ENCODE measurements at regions not wholly inside any gene's neighbourhood (a gene's known extent, or its start where the extent isn't known, plus 50 kb on each side); places are given as distances from the start of the nearest gene placed in this dataset.

DNA sequence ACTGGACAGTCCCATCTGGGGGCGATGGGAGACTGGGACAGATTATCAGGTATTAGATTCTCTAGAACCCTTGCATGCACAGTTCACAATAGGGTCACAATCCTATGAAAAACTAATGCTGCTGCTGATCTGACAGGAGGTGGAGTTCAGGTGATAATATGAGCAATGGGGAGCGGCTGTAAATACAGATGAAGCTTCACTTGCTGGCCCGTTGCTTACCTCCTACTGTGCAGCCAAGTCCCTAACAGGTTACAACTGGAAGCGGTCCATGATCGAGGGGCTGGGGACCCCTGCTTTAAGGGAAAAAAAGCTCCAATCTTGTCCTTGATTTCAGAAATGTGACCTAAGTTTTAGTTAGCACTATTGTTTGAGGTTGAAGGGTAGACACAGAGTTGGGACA lies 175.2 kb downstream of the ZNF330 start:
- intact Hi-C loops (cut with DNase I; ENCODE audit: low total_unique reads): no loop called here
- no peak overlapping the region for H3K4me3 ChIP-seq
- H3K4me1 ChIP-seq: no peaks in the 10 kb centered on the region
- no peaks in the 10 kb centered on the region for H3K36me3 ChIP-seq
- H3K27me3 ChIP-seq: no peaks in the 10 kb centered on the region
- H3K9me3 ChIP-seq: no peaks in the 10 kb centered on the region
- H3K27ac ChIP-seq: no peak overlapping the region
- ATAC-seq (no peak), DNase-seq (no peak)
- TF ChIP-seq POLR2A (IDR thresholded peaks at IDR 0.05) (no peak), CTCF (IDR thresholded peaks at IDR 0.05 in 4 of 5, conservative IDR thresholded peaks at IDR 0.05 in 1 of 5) (no peak)
- in situ Hi-C loops (cut with MboI; ENCODE audit: low sequenced_read_pairs in 4 of 4): no loop called here

GRCh38 chr4:141402712-141403111 lies 182.0 kb downstream of the ZNF330 start:
- no peak overlapping the region for H3K27ac ChIP-seq
- TF ChIP-seq POLR2A (IDR thresholded peaks at IDR 0.05): no peak
- no peak for TF ChIP-seq CTCF (IDR thresholded peaks at IDR 0.05 in 4 of 5, conservative IDR thresholded peaks at IDR 0.05 in 1 of 5)
- intact Hi-C loops (cut with DNase I; ENCODE audit: low total_unique reads): no loop called here
- H3K4me3 ChIP-seq: no peak overlapping the region
- H3K9me3 ChIP-seq: no peaks in the 10 kb centered on the region
- ATAC-seq (no peak), DNase-seq (no peak)
- no peaks in the 10 kb centered on the region for H3K36me3 ChIP-seq
- no peaks in the 10 kb centered on the region for H3K27me3 ChIP-seq
- in situ Hi-C loops (cut with MboI; ENCODE audit: low sequenced_read_pairs in 4 of 4): no loop called here
- no peaks in the 10 kb centered on the region for H3K4me1 ChIP-seq

DNA sequence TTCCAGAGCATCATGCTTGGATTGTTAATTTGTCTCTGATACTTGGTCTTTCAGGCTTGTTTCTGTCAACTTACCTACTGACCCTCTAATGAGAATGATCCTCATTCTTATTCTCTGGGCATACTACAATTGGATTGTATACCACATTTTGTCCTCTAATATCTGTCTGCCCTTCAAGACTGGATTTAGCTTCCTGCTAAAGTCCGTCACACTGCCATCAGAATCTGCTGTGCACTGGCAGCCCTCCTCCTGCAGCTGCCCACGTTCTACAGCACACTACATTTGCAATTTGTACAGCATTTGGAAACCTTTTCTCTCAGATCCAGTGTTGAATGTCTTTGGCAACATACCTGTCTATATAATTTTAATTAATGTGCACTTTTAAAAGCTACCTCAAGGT lies 183.1 kb downstream of the ZNF330 start:
- H3K36me3 ChIP-seq: no peaks in the 10 kb centered on the region
- intact Hi-C loops (cut with DNase I; ENCODE audit: low total_unique reads): no loop called here
- no peak for DNase-seq
- no peak overlapping the region for H3K4me3 ChIP-seq
- H3K27me3 ChIP-seq: no peaks in the 10 kb centered on the region
- no peaks in the 10 kb centered on the region for H3K4me1 ChIP-seq
- ATAC-seq: no peak
- in situ Hi-C loops (cut with MboI; ENCODE audit: low sequenced_read_pairs in 4 of 4): no loop called here
- no peak overlapping the region for H3K27ac ChIP-seq
- H3K9me3 ChIP-seq: no peaks in the 10 kb centered on the region
- TF ChIP-seq POLR2A (IDR thresholded peaks at IDR 0.05): no peak
- no peak for TF ChIP-seq CTCF (IDR thresholded peaks at IDR 0.05 in 4 of 5, conservative IDR thresholded peaks at IDR 0.05 in 1 of 5)

DNA sequence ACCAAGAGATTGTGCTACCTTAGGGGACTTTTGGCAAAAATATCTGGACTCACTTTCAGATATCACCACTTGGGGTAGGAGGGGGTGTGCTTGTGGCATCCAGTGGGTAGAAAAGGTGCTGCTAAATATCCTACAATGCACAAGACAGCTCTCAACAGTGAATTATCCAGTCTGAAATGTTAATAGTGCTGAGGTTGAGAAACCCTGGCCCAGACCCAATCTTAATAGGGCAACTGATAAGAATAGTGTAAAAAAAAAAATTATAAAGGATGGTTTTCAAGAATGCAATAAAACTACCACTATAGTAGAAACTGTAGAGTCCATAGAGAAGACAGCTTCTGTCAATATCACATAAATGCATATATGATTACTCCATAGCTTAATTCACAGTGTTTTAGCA lies 185.5 kb downstream of the ZNF330 start:
- H3K4me1 ChIP-seq: no peaks in the 10 kb centered on the region
- in situ Hi-C loops (cut with MboI; ENCODE audit: low sequenced_read_pairs in 4 of 4) (no loop called here), intact Hi-C loops (cut with DNase I; ENCODE audit: low total_unique reads) (no loop called here)
- no peak for ATAC-seq
- H3K27me3 ChIP-seq: no peaks in the 10 kb centered on the region
- no peaks in the 10 kb centered on the region for H3K9me3 ChIP-seq
- no peak overlapping the region for H3K27ac ChIP-seq
- no peak for TF ChIP-seq POLR2A (IDR thresholded peaks at IDR 0.05)
- TF ChIP-seq CTCF (IDR thresholded peaks at IDR 0.05 in 4 of 5, conservative IDR thresholded peaks at IDR 0.05 in 1 of 5): no peak
- no peak overlapping the region for H3K4me3 ChIP-seq
- H3K36me3 ChIP-seq: no peaks in the 10 kb centered on the region
- no peak for DNase-seq

GRCh38 chr4:141409556-141409955 lies 188.9 kb downstream of the ZNF330 start:
- TF ChIP-seq POLR2A (IDR thresholded peaks at IDR 0.05) (no peak), CTCF (IDR thresholded peaks at IDR 0.05 in 4 of 5, conservative IDR thresholded peaks at IDR 0.05 in 1 of 5) (no peak)
- in situ Hi-C loops (cut with MboI; ENCODE audit: low sequenced_read_pairs in 4 of 4): no loop called here
- Histone ChIP-seq H3K36me3 (no peaks in the 10 kb centered on the region), H3K4me3 (no peak overlapping the region), H3K9me3 (no peaks in the 10 kb centered on the region), H3K27ac (no peak overlapping the region), H3K4me1 (no peaks in the 10 kb centered on the region), H3K27me3 (no peaks in the 10 kb centered on the region)
- ATAC-seq (no peak), DNase-seq (no peak)
- intact Hi-C loops (cut with DNase I; ENCODE audit: low total_unique reads): no loop called here
